Peyer's patch (tissue), 4 donors: ENCODE measurements at regions not wholly inside any gene's neighbourhood (a gene's known extent, or its start where the extent isn't known, plus 50 kb on each side); places are given as distances from the start of the nearest gene placed in this dataset.

Source experiments
- DNase-seq, 3 donors: peaks; one replicate each; pipeline ENCODE4 v3.0.0-alpha.2; 2017 to 2019
- H3K27ac ChIP-seq, 4 donors: fragments of 200-600 bp; sonication (generic); one replicate each; pipeline ENCODE4 v1.5.1; 2016 to 2019
- H3K27me3 ChIP-seq, 2 donors: fragments of 200-600 bp; sonication (generic); one replicate each; pipeline ENCODE4 v1.5.1; 2019
- H3K36me3 ChIP-seq, 3 donors: fragments of 200-600 bp; sonication (generic); one replicate each; pipeline ENCODE4 v1.5.1; 2016 to 2019
- H3K4me1 ChIP-seq, 4 donors: fragments of 200-600 bp; sonication (generic); one replicate each; pipeline ENCODE4 v1.5.1; 2016 to 2019
- H3K4me3 ChIP-seq, 4 donors: fragments of 200-600 bp; sonication (generic); 1 replicate in 3 of 4; 2 replicates in 1 of 4; pipeline ENCODE4 v1.5.1; 2016 to 2019; ENCODE audit warnings: mild to moderate bottlenecking in 1 of 4
- H3K9me3 ChIP-seq, 4 donors: fragments of 200-600 bp; sonication (generic); one replicate each; pipeline ENCODE4 v1.5.1; 2016 to 2019; ENCODE audit warnings: mild to moderate bottlenecking in 1 of 4
- POLR2A ChIP-seq, 2 donors: fragments of 450-650 bp; IDR thresholded peaks; one replicate each; pipeline ENCODE4 v1.5.1; 2017; ENCODE audit warnings: antibody characterized with exemption in 2 of 2, mild to moderate bottlenecking in 2 of 2, moderate library complexity in 2 of 2
- TF ChIP-seq, protein P1 (sequence below), 6 experiments: fragments of 450-650 bp in 4 of 6; fragments of 200-600 bp in 2 of 6; sonication (generic) in 1 of 6; IDR thresholded peaks; one replicate each; pipeline ENCODE4 v1.5.1; 2017 to 2019; ENCODE audit warnings: antibody characterized with exemption in 6 of 6, mild to moderate bottlenecking in 3 of 6, moderate library complexity in 1 of 6

GRCh38 chr19:31639306-31639705, 290.1 kb upstream of the TSHZ3 start:
- H3K27me3 ChIP-seq = no peaks in the 10 kb centered on the region
- no peaks in the 10 kb centered on the region for H3K9me3 ChIP-seq
- no peaks in the 10 kb centered on the region for H3K36me3 ChIP-seq
- H3K4me1 ChIP-seq = no peaks in the 10 kb centered on the region
- no peak overlapping the region for H3K4me3 ChIP-seq
- DNase-seq = no peak
- TF ChIP-seq, protein P1, sequence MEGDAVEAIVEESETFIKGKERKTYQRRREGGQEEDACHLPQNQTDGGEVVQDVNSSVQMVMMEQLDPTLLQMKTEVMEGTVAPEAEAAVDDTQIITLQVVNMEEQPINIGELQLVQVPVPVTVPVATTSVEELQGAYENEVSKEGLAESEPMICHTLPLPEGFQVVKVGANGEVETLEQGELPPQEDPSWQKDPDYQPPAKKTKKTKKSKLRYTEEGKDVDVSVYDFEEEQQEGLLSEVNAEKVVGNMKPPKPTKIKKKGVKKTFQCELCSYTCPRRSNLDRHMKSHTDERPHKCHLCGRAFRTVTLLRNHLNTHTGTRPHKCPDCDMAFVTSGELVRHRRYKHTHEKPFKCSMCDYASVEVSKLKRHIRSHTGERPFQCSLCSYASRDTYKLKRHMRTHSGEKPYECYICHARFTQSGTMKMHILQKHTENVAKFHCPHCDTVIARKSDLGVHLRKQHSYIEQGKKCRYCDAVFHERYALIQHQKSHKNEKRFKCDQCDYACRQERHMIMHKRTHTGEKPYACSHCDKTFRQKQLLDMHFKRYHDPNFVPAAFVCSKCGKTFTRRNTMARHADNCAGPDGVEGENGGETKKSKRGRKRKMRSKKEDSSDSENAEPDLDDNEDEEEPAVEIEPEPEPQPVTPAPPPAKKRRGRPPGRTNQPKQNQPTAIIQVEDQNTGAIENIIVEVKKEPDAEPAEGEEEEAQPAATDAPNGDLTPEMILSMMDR (IDR thresholded peaks at IDR 0.05) = no peak
- TF ChIP-seq POLR2A (IDR thresholded peaks at IDR 0.05) = no peak
- H3K27ac ChIP-seq = no peak overlapping the region

DNA sequence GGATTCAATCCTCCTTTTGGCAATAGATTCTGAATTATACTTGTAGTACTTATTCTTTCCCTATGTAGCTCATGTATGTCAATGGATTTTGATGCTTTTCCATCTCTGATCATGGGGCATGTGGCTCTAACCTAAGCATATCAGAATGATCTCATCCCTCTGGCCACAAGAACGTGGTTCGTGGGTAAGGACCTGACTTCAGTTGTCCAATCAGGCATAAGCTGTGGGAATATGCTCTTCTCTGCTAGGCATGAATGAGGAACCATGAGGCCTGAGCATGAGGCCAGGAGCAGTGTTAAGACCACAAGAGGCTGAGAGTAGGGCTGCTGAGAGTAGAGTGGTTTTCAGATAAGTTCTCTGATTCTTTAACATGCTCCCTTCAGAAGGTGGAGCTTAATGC, 292.4 kb upstream of the TSHZ3 start:
- Histone ChIP-seq H3K36me3 (no peaks in the 10 kb centered on the region), H3K27me3 (no peaks in the 10 kb centered on the region), H3K4me1 (no peaks in the 10 kb centered on the region), H3K27ac (no peak overlapping the region), H3K4me3 (no peak overlapping the region), H3K9me3 (no peaks in the 10 kb centered on the region)
- DNase-seq = no peak
- TF ChIP-seq, protein P1 (IDR thresholded peaks at IDR 0.05) = no peak
- TF ChIP-seq POLR2A (IDR thresholded peaks at IDR 0.05) = no peak

DNA sequence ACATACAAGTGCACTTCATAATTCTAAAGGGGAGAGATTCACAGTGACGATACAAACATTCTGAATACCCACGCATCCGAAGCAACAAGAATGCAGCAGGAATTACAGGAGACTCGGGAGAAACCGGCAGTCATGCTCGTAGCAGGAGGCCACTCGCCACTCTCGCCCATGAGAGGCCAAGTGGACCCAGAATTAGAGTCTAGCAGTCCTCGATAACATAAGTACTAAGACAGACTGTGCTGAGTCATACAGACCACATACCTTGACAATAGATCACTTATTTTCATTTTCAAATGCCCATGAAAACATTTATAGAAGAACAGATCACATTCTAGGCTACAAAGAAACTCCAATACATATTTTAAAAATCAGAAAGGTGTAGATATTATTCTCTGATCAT, 299.1 kb upstream of the TSHZ3 start:
- DNase-seq = no peak
- Histone ChIP-seq H3K36me3 (no peaks in the 10 kb centered on the region), H3K27me3 (no peaks in the 10 kb centered on the region), H3K27ac (no peak overlapping the region), H3K9me3 (no peaks in the 10 kb centered on the region), H3K4me3 (no peak overlapping the region), H3K4me1 (no peaks in the 10 kb centered on the region)
- TF ChIP-seq POLR2A (IDR thresholded peaks at IDR 0.05) = no peak
- TF ChIP-seq, protein P1 (IDR thresholded peaks at IDR 0.05) = no peak

- Histone ChIP-seq H3K27ac (no peak overlapping the region), H3K4me3 (no peak overlapping the region), H3K9me3 (no peaks in the 10 kb centered on the region), H3K27me3 (no peaks in the 10 kb centered on the region), H3K4me1 (no peaks in the 10 kb centered on the region), H3K36me3 (no peaks in the 10 kb centered on the region)
- no peak for TF ChIP-seq POLR2A (IDR thresholded peaks at IDR 0.05)
- TF ChIP-seq, protein P1 (IDR thresholded peaks at IDR 0.05) = no peak
- no peak for DNase-seq
Observed at GRCh38 chr19:31656507-31656906, 307.3 kb upstream of the TSHZ3 start.

DNA sequence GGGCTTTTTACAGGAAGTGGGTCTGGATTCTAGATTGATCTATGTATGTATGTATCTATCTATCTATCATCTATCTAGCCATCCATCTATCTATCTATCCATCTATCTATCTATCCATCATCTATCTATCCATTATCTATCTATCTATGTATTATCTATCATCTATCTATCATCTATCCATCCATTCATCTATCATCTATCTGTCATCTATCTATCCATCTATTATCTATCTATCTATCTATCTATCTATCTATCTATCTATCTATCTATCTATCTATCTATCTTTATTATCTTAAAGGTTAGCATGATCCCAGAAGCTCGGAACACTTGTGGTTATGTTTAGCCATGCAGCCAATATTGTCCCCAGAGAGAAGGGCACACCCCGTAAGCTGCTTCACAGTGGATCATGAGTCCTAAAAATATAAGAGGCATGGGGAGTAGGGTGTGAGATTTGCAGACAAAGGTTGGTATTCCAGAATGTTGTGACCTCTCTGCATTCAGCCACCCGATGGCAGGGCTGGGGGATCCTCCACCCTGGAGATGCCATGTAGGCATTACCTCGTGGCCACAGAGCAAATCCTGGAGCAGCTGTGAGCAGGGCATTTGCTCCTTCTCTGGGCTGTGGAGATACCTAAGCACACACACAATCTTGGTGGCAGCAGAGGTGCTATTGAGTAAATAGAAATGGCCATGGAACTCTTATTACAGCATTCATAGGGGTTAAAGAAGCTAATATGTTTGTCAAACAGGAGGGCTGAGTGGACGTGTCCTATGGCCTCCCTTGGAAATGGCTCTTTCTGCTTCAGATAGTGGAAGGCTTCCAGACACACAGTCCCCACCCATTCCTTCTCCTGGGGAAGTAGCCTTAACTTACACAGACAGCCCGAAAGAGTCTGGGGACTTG, 310.0 kb upstream of the TSHZ3 start:
- H3K36me3 ChIP-seq = no peaks in the 10 kb centered on the region

More for the DNA sequence above, 310.0 kb upstream of the TSHZ3 start:
- Histone ChIP-seq H3K27me3 (no peaks in the 10 kb centered on the region), H3K27ac (no peak overlapping the region), H3K4me3 (no peak overlapping the region), H3K4me1 (no peaks in the 10 kb centered on the region), H3K9me3 (no peaks in the 10 kb centered on the region)
- DNase-seq = no peak
- TF ChIP-seq, protein P1 (IDR thresholded peaks at IDR 0.05) = no peak
- no peak for TF ChIP-seq POLR2A (IDR thresholded peaks at IDR 0.05)
